Mesodermal cell (in vitro differentiated cells): ENCODE measurements at regions not wholly inside any gene's neighbourhood (a gene's known extent, or its start where the extent isn't known, plus 50 kb on each side); places are given as distances from the start of the nearest gene placed in this dataset.
"Not testable (repeated sequence)": the region's sequence is repeated elsewhere in the genome, so short reads cannot be mapped to it uniquely, and the experiment has no call there.

Experiments used
- H3K27ac ChIP-seq: 2 replicates; pipeline ENCODE4 v1.7.0; 2013; ENCODE audit warnings: mild to moderate bottlenecking, low read depth, low read length, moderate library complexity; ENCODE audit not compliant: severe bottlenecking
- H3K36me3 ChIP-seq: 2 replicates; pipeline ENCODE4 v1.7.1; 2013; ENCODE audit warnings: mild to moderate bottlenecking, low read length, moderate library complexity; ENCODE audit not compliant: control insufficient read depth, insufficient read depth
- H3K4me1 ChIP-seq: one replicate; pipeline ENCODE4 v1.7.1; 2013; ENCODE audit warnings: mild to moderate bottlenecking, low read length; ENCODE audit not compliant: insufficient read depth, control insufficient read depth, poor library complexity, severe bottlenecking
- H3K4me3 ChIP-seq: 2 replicates; pipeline ENCODE4 v1.7.0; 2013; ENCODE audit warnings: low read length, control low read depth, mild to moderate bottlenecking; ENCODE audit not compliant: insufficient read depth, poor library complexity, severe bottlenecking; ENCODE audit errors: extremely low read depth
- H3K9me3 ChIP-seq: 2 replicates; pipeline ENCODE4 v1.7.1; 2013; ENCODE audit warnings: mild to moderate bottlenecking, low read length, moderate library complexity; ENCODE audit not compliant: control insufficient read depth
- WGBS, 2 experiments: methylation state at CpG; one replicate each; pipeline ENCODE4 v1.1.5; 2013; ENCODE audit warnings: missing lambda C conversion rate in 2 of 2; ENCODE audit not compliant: insufficient coverage in 2 of 2; 5-methylcytosine and 5-hydroxymethylcytosine counted together

DNA sequence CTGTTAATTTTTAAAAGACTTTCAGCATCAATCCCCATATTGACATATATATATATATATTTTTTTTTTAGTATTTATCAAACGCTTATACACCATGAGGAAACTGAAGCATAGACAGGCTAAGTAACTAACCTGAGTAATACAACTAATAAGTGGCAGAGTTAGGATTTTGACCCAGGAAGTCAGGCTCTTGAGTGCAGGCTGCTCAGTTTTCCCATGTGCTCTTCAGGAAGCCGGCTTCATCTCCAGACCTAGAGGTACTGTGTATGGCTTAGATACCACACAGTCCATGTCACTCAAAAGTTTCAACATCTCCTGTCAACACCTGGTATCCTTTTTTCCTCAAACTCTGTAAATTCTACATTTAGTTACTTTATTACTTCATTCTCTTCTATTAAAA is 841.7 kb upstream of the ACVR2A start:
- Histone ChIP-seq H3K4me3 (no peak overlapping the region), H3K4me1 (no peaks in the 10 kb centered on the region), H3K36me3 (no peaks in the 10 kb centered on the region), H3K27ac (no peak overlapping the region), H3K9me3 (no peaks in the 10 kb centered on the region)
- no CpG with 5 or more reads among the region's 2 CpGs for WGBS, 2 experiments

- H3K27ac ChIP-seq = no peak overlapping the region
- no peaks in the 10 kb centered on the region for H3K4me1 ChIP-seq
- WGBS, 2 experiments = no CpG with 5 or more reads among the region's 1 CpG
- no peaks in the 10 kb centered on the region for H3K36me3 ChIP-seq
- no peaks in the 10 kb centered on the region for H3K9me3 ChIP-seq
- H3K4me3 ChIP-seq = no peak overlapping the region
Measured at GRCh38 chr2:147002256-147002655, 842.6 kb upstream of the ACVR2A start.

DNA sequence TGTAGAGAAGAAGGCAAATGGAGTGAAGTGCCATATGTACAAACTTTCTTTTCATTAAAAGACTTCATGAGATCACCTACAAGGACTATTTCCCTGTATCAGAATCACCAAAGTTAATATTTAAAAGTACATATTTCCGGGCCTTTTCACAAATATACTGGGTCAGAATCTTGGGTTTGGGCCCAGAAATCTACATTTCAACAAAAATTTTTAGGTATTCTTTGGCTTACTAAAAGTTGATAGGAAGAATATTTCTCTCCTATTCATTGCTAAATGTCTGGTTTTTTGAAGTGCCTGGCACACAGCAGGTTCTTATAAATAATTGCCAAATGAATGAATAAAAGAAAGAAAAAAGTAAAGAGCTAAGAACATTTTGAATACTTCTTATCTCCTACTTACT is 843.8 kb upstream of the ACVR2A start:
- Histone ChIP-seq H3K9me3 (no peaks in the 10 kb centered on the region), H3K27ac (no peak overlapping the region), H3K4me3 (no peak overlapping the region), H3K36me3 (no peaks in the 10 kb centered on the region), H3K4me1 (no peaks in the 10 kb centered on the region)
- 100% methylated on average over 1 of the region's 1 CpG; no CpG with 5 or more reads in 1 of the 2 experiments for WGBS, 2 experiments

GRCh38 chr2:147000151-147000550 is 844.7 kb upstream of the ACVR2A start:
- H3K9me3 ChIP-seq, H3K36me3 ChIP-seq, H3K27ac ChIP-seq, H3K4me1 ChIP-seq, H3K4me3 ChIP-seq: not testable (repeated sequence)
- no CpG with 5 or more reads among the region's 2 CpGs for WGBS, 2 experiments

- Histone ChIP-seq H3K27ac (no peak overlapping the region), H3K4me3 (no peak overlapping the region), H3K4me1 (no peaks in the 10 kb centered on the region), H3K9me3 (no peaks in the 10 kb centered on the region), H3K36me3 (no peaks in the 10 kb centered on the region)
- no CpG with 5 or more reads among the region's 2 CpGs for WGBS, 2 experiments
Measured at GRCh38 chr2:146997945-146998344, 846.9 kb upstream of the ACVR2A start.

DNA sequence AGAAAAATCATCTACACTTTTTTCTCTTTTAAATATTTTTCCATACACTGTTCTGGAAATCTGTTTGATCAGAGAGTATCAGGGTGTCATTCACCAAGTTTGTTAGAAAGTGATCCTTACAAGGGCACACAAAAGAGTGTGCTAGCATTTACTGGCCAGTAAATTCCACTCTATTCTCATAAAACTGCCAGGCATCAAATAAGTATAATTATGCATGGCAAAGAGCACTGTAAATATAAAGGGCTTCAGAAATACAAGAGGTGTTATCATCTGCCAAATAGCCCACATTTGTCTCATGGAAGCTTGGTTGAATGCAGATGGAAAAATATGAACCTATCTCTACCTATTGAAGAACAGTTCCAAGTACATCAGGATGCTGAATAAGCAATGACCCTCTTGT is 847.3 kb upstream of the ACVR2A start:
- Histone ChIP-seq H3K4me3 (no peak overlapping the region), H3K36me3 (no peaks in the 10 kb centered on the region), H3K9me3 (no peaks in the 10 kb centered on the region), H3K4me1 (no peaks in the 10 kb centered on the region), H3K27ac (no peak overlapping the region)

DNA sequence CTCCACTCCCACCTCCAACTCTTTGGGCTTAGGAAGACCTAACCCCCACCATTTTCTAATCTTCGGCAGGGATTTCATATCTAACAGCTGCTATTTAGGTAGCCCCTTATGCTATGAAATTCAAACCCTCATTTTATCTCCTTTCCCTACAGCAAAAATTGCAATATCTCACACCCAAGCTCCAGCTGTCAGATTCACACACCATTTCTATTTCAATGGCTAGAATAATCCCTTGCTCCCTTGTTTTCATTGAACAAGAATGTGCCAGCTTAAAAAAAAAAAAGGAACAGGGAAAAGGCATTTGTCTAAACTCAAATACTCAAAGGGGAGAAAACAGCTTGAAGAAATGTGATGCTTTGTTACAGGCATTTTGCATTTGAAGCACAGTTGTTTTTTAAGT is 850.6 kb upstream of the ACVR2A start:
- no peak overlapping the region for H3K4me3 ChIP-seq
- H3K9me3 ChIP-seq = no peaks in the 10 kb centered on the region
- 85 to 90% methylated on average over 1 of the region's 1 CpG for WGBS, 2 experiments
- no peaks in the 10 kb centered on the region for H3K36me3 ChIP-seq
- H3K4me1 ChIP-seq = no peaks in the 10 kb centered on the region
- H3K27ac ChIP-seq = no peak overlapping the region

DNA sequence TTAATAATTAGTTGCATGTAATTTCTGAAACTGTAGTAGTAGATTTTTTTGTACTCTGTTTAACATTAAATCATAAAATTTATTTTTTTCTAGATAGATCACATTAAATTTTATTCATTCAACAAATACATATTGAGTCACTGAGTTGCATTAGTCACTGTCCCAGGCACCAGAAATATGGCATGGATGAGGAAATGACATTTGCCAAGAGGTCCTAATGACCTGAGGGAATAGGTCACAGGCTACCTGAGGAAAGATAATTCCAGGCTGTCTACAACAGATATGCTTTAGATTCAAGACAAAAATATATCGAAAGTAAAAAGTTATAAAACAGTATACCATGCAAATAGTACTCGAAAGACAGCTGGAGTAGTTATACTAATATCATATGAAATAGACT is 852.4 kb upstream of the ACVR2A start:
- Histone ChIP-seq H3K4me3 (no peak overlapping the region), H3K36me3 (no peaks in the 10 kb centered on the region), H3K4me1 (no peaks in the 10 kb centered on the region), H3K27ac (no peak overlapping the region), H3K9me3 (no peaks in the 10 kb centered on the region)
- WGBS, 2 experiments = no CpG with 5 or more reads among the region's 2 CpGs

- Histone ChIP-seq H3K4me1 (no peaks in the 10 kb centered on the region), H3K4me3 (no peak overlapping the region), H3K9me3 (no peaks in the 10 kb centered on the region), H3K27ac (no peak overlapping the region), H3K36me3 (no peaks in the 10 kb centered on the region)
- 100% methylated on average over 1 of the region's 2 CpGs; no CpG with 5 or more reads in 1 of the 2 experiments for WGBS, 2 experiments
Measured at GRCh38 chr2:146992057-146992456, 852.8 kb upstream of the ACVR2A start.

GRCh38 chr2:146990311-146991054 is 854.3 kb upstream of the ACVR2A start:
- no peaks in the 10 kb centered on the region for H3K9me3 ChIP-seq
- 86 to 100% methylated on average over 1 of the region's 6 CpGs for WGBS, 2 experiments
- no peaks in the 10 kb centered on the region for H3K4me1 ChIP-seq
- no peaks in the 10 kb centered on the region for H3K36me3 ChIP-seq
- no peak overlapping the region for H3K4me3 ChIP-seq
- H3K27ac ChIP-seq = no peak overlapping the region

DNA sequence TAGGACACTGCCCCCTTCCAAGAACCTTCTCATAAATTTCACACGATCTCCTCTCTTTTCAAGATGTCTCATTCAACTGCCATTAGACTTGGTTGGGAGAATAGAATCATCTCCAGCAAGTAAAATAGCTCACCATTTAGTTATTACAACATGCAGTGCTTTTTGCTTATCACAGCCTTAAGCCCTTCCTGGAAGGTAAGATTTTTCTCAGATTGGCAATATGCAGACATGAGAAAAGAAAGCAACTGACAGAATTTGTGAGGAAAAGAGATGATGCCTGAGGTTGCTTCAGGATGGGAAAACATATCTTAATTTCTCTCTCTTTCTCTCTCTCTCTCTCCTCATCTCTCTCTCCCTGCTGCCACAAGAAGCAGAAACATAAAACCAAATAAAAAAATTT is 855.1 kb upstream of the ACVR2A start:
- 100% methylated on average over 1 of the region's 1 CpG; no CpG with 5 or more reads in 1 of the 2 experiments for WGBS, 2 experiments
- H3K36me3 ChIP-seq = no peaks in the 10 kb centered on the region
- no peaks in the 10 kb centered on the region for H3K9me3 ChIP-seq
- H3K27ac ChIP-seq = no peak overlapping the region
- no peaks in the 10 kb centered on the region for H3K4me1 ChIP-seq
- H3K4me3 ChIP-seq = no peak overlapping the region
